NCI-H2081 treated with DMSO at 0.1 percent for 48 hours (cell line): ENCODE measurements at regions not wholly inside any gene's neighbourhood (a gene's known extent, or its start where the extent isn't known, plus 50 kb on each side); places are given as distances from the start of the nearest gene placed in this dataset.

Experiments used
- DNase-seq: peaks from one replicate; lab custom pipeline; 2025; lab: John Stamatoyannopoulos, UW

DNA sequence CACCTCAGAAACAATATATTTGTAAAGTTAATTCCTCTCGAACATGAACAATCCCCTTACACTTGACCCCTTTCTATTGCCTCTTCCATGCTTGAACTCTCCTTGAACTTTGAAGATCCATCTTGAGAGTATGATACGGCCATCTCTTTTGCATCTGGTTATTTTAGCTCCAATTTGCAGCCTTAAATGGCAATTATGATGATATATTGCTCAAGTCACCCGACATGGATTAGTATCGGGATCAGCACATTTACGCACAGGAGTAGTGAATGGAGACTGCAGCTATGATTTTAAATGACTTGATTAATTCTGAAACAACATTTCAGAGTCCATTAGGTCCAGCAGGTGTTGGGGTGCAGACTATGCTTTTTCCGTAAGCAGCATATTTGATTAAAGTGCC, 143.8 kb upstream of the PAQR3 start:
- DNase-seq = no peak

DNA sequence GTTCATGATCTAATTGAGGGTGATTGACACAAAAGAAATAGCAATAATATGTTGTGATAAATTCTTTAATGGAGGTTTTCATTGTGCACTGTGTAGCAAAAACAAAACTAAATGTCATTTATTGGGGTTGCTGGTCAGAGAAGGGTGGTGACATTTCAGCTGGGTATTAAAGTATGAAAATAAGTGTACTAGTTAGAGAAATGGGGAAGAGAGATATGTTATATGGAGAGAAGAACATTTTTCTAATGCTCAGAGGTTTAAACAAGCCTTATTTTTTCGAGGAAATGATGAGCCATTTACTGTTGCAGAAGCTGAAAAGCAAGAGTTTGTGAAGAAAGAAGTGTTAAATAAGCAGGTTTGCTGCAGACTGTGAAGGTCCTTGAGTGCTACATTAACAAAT, 142.7 kb upstream of the PAQR3 start:
- DNase-seq = no peak

DNA sequence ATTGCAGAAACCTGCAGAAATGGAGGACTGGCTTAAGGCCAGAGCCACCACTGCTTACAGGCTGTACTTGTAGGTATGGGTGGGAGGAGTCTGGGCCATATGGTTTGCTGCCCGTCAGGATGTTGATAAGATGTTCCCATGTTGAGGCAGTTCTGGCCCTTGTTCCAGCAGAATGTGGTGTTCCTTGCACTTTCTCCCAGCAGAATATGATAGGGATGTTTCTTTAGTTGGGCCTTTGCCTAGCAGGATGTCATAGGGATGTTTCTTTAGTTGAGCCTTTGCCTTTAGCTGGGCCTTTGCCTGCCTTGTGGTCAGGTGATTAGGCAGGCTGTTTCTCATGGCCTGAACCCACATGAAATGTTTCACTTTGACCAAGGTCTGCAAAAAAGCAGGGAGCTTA, 139.1 kb upstream of the PAQR3 start:
- DNase-seq = no peak

DNA sequence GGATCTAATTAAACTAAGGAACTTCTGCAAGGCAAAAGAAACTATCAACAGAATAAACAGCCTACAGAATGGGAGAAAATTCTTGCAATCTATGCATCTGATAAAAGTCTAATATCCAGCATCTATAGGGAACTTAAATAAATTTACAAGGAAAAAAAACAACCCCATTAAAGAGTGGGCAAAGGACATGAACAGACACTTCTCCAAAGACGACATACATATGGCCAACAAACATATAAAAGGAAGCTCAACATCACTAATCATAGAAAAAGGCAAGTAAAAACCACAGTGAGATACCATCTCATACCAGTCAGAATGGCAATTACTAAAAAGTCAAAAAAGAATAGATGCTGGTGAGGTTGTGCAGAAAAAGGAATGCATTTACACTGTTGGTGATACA, 134.8 kb upstream of the PAQR3 start:
- no peak for DNase-seq

DNA sequence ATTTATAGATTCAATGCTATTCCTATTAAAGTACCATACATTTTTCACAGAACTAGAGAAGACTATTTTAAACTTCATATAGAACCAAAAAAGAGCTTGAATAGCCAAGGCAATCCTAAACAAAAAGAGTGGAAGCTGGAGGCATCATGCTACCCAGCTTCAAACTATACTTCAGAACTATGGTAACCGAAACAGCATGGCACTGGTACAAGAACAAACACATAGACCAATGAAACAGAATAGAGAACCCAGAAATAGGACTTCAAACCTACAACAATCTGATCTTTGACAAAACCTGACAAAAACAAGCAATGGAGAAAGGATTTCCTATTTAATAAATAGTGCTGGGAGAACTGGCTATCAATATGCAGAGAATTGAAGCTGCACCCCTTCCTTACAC, 134.2 kb upstream of the PAQR3 start:
- no peak for DNase-seq

DNA sequence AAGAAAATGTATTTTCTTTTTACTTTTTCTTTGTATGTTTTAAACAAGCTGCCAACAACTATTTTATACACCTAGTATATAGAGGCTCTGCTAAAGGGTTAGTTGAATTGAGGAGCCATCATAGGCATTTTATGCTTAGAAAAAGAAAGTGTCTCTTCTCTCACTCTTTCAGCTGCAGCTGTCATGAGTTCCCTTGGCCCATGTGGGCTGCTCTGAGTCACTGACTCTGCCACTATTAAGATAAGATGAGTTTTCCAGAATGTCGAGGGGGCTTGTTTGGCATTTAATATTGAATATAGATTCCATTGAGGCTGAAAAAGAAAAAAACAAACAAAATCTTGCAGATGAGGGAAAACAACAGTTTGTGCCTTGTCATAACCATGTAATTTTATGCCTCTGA, 126.0 kb upstream of the PAQR3 start:
- no peak for DNase-seq

DNA sequence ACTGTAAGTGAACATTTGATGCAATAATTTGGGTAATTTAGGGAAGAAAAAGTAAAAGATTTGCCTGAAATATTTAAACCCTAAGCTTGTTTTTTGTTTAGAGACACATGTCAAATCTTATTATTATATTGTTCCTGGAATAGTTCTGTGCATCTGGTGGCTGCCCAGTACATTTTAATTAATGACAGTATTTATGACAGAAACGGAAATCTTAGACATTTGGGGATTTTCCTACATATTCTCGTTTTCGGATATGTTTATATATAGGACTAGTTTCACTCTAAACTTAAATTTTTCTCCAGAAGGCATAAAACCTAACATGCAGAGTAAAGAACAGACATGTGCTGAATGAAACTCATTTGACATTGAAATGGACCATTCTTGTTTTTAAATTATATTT, 125.6 kb upstream of the PAQR3 start:
- DNase-seq = no peak

DNA sequence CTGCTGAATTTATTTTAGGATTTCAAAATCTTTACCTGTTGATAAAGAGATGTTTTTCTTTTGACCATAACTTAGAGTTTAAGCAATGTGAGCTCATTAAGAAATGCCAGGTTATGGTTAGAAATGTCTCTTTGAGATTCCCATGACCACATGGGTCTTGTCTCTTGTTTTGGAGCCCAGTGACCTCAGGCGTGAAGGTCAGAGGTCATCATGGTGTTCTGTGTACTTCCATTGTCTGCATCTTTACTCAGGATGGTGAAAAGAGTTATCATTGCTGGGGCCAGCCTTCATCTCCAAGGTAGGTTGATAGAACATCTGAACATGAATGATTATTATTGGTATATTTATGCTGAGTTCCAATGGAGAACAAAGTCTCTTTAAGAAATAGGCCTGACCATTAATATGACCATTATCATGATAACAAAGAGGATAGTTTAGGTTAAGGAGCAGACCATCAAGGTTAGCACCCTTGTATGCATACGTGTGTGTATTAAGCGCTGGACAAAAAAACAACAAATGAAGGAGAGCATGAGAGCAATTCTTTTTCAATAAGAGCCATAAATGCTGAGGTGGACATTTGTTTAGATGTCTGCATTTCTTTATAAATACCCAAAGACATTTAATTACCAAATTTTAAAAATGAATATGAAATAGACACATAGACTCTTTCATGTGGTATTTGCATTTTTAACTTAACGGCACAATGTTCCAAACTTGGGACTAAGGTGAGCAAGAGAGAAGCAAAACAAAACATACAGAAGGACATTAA, 120.6 kb upstream of the PAQR3 start:
- no peak for DNase-seq

DNA sequence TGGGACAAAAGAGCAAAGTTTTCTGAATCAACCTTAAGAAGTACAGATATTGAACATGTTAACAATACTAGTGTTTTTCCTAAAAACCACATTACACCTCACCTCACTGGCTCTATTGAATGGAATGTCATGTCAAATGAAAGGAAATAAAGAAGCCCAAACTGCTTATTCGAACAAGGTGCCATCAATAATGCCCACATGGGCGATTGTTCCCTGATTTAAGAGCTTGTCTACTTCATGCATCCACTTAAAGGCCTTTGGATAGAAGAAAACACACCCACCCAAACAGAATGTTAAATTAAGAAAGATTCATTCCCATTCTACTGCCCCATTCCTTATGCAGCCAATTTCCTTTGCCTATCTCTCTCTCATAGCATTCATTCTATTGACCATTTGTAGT, 118.5 kb upstream of the PAQR3 start:
- DNase-seq = no peak

DNA sequence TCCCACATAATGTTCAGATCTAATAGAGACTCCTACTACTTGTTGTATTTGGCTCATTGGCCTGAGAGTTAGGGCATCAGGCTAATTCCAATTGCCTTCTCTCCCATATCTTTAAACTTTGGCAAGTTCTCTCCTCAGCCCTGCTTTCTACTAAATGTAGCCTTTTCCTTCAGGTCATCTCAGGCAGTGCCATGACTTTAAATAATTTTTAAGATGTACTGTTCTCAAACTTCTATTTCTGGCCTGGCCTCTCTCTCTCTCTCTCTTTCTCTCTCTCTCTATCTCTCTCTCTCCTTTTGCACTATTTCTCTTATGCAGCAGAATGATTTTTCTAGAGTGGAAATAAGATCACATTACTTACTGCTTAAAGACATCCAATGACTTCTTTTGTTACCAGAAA, 114.5 kb upstream of the PAQR3 start:
- DNase-seq = no peak

DNA sequence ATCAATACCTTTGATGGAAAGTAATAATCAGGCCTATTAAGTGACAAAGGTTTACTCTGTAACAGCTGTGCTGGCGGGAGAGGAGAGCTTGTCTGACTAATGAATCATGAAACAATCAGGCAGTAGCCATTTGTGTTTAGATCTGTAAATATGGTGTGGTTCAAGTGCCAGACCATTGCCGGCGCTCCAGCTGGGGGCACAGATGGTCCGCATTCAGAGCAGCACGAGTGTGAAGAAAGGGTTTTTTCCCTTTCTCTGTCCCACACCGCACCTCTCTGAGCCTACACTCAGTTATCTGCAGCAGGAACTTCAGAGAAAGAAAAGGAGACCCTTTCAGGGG, 111.3 kb upstream of the PAQR3 start:
- peak; percentile 69 for DNase-seq

DNA sequence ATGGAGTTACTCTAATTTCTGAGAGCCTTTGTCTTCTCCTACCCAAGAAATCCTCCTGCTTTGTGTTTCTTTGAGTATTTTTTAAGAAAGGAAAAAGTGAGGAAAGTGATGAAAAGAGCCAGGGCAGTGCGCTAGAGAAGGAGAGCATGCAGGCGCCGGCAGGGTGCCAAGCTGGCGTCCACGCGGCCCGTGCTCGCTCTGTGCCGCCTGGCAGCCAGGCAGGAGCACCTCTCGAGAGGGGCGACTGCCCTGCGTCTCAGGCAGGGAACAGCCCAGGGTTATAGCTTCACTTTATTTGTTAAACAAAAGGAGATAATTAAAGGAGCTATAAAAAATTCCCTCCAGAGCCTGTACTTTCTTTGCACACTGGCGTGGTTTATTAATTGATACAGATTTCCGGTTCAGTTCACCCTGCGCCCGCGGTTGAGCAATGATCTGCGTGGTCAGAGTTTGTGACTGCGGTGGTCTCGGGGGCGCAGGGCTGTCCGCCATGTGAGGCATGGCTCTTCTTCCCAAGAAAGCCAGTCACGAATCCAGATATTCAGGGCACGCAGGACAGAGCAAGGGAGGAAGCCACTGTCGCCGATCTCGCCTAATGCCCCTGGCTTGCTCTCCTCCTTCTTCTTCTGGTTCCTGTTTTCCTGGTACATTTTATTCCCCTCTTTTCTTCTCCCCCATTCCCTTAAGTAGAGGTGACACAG, 110.8 kb upstream of the PAQR3 start:
- peak; percentile 21 for DNase-seq

DNA sequence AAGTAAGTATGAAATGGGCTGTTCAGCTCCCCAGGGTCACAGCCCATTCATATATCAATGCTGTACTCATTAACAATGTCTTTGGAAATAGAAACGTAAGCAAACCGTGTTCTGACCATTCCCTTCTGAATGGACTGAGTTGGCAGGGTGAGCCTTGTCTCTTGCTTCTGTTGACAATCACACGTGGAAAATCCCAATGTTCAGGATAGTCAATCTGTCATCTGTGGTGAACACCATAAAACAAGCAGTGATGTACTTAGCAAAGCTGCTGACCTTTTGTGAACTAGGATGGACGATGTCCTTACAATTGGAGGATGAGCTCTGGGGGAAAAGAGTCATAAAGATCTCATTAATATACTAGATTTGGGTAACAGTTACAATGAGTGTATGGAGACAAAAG, 109.6 kb upstream of the PAQR3 start:
- DNase-seq = no peak

DNA sequence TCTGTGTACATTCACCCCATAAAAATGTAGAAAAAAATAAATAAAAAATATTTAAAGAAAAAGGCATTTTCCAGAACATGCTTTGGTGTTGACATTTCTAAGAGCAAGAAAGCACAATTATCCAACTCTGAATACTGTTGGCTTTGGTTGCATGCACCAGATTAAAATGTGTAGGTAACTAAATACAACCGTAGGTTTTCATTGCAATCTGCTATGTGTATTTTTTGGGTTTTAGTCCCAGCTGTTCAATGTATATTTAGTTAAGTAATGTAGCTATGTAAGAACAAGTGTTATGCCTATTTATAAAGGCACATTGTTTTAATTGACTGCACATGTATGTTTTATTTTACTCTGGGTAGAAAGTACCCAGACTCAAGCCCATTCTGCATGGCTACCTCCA, 108.1 kb upstream of the PAQR3 start:
- DNase-seq = no peak

DNA sequence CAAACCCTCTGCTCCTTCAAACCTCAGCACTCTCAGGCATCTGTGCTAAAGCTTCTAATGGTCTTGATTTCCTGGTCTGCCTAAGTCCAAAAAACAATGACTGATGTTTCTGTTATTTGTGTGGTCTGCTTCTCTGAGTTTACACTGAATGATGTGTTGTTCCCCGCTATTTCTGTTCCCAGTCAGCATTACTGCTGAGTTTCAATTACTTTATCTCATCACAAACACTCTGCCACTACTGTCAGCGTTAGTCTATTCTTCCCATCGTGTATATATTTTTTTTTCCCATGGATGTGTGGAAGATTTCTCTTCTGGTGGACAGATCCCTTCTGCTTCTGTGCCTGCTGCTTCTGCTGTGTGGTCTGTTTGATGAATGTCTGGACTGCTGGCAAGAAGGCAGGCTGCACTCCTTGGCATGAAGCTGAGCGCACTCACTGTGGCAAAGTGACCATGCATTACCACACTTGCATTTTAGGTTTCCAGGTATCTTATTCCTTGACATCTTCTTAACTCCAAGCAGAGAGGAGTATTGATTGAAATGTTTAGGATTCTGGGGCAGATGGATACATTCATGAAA, 106.9 kb upstream of the PAQR3 start:
- no peak for DNase-seq

DNA sequence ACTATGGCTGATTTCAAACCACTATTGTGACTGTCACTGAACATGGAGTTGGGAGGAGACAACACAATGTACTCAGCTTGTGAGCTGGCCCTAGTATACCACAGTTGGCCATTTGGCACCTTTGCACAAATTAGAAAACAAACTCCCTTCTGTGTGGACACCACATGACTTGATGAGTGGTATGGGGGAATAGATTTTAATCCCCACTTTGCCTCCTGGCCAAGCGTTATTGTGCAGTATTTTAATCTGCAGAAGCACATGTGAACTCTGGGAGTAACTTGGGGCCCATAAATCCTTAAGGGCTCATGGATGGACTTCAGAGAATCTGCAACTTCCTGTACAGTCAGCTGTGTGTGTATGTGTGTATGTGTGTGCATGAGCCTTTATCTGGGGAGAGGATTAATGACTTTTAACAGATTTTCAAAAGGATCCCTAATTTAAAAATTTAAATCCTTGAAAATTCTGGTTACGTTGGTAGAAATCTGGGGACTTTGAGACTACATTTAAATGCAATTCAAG, 105.0 kb upstream of the PAQR3 start:
- DNase-seq = no peak

DNA sequence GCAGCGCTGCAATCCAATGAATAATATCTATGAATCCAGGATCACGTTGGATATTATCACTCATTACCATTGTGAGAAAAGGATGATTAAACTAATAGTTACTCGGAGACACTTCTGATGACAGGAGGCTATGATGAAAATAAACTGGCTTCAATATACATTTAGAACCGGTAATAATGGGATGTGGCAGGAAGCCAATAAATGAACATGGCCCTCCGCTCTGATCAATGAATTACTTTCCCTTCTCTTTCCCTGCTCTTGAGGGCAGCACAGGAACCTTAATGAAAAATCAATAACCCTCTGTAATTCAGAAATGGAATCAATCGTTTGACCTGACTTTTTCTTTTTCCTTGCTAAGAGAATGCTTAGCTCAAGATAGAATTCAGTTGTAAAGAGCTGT, 103.9 kb upstream of the PAQR3 start:
- DNase-seq = no peak

DNA sequence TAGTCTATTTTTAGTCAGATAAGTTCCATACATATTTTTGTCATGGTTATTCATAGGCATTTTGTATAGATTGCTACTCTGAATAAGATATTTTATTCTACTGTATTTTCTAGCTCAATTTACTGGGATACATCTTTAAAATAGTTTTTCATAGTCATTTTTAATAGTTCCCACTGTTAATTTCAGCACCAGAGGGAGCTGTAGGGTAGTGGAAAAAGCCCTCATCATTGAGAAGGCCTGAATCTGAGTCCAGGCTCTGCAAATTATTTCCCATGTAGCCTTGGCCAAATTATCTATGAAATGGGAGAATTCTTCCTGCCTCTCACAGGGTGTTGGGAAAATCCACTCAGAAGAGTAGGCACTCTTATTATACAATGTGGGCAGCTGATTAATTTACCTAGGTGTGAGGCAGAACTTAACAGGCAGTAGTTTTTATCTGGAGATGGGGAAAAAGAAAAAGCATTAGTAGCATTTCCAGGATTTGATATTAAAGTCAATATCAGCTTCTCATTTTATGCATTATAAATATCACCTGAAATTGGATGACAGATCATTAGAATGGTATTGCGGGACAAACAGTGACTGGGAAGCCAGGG, 102.9 kb upstream of the PAQR3 start:
- DNase-seq = peak; percentile 19

DNA sequence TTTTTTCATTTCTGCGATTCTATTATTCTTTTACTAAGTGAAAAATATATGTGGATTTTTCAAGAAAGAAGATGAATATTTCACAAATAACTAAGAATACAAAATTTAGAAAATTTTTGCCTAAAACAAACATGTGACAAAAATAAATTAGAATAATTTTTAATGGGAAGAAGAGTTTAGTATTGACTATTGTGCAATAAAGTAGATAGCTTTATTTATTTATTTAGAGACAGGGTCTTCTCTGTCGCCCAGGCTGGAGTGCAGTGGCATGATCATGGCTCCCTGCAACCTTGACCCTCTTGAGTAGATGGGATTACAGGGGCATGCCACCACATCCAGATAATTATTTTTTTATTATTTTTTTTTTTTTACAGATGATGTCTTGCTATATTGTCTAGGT, 95.3 kb upstream of the PAQR3 start:
- DNase-seq = no peak

DNA sequence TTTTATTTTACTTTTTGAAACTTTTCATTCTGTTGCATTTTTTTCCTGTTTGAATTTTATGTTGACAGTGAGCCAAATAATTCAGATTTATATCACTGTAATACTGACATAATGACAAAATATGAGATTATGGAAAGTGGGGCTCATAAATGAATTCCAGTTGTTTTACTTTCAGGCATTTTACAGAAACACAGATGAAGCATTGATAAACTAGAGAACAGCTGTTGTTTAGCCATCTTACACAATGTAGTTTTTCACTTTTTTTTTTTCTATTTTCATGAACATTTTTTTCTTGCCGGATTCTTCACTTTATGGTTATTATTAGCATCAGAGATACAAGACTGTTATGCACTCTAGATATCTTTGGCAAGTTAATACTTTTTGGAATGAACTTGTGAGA, 91.7 kb upstream of the PAQR3 start:
- no peak for DNase-seq

DNA sequence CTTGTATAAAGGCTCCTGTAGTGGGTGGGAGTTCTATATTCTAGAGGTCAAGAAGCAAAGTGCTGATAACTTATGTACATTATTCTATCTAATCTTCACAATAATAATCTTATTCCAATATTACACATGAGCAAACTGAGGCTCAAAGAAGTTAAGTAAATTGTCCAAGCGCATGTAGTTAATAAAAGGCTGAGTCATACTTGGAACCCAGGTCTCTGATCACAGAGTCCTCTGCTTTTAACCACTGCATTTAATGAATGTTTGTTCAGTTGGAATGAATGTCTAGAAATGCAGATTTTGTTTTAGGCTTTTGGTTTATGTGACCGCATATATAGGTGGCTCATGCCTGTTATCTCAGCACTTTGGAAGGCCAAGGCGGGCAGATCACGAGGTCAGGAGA, 88.4 kb upstream of the PAQR3 start:
- DNase-seq = no peak

DNA sequence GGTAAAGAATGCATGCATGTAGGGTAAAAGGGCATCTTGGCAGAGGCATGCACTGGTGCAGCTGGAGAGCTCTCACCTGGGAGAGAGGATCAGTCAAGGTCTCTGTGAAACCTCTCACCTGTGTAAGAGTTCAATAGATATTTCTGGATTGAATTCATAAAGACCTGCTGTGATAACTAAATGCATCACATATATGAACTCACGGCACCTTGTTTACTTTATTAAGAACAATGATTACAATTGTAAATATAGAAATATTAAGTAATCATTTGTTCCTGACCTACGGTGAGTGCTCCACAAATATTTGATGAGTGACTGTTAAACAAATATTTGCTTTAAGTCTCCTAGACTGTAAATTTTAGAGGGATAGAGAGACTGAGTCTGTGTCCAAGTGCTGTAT, 85.9 kb upstream of the PAQR3 start:
- DNase-seq = no peak
